ENCODE measurements at regions not wholly inside any gene's neighbourhood (a gene's known extent, or its start where the extent isn't known, plus 50 kb on each side); places are given as distances from the start of the nearest gene placed in this dataset.

DNA sequence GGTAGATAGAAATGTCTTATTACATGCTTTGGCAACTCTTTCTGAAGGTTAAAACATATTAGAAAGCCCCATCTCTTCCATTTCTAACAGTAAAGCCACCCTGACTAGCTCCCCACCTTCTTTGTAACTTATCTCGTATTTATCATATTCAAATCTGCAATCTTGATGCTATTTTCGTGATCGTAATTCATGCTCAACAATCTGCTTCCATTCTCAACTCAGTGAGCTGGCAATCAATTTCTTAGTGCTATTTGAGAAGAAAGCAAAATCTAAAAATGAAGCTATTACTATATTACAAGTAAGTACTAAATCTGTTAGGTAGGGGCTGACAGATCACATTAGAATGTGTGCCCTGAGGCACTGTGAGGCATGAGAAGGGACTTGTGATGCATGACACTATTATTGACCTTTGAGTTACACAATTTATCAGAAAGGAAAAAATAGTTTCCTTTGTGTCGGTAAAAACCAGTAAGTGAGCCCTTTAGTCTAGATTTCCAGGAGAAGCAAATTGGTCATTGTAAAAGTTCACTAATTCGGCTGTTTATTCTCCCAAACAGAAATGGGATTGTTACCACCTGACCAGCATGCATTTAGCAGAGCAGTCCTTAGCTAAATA, 379.7 kb upstream of the CNTN6 start:
- TF ChIP-seq CTCF (conservative IDR thresholded peaks at IDR 0.05; ENCODE audit: low read length) (no peak), EZH2phosphoT487 (IDR thresholded peaks at IDR 0.05; ENCODE audit: borderline replicate concordance) (no peak)

Measured in Loucy (cell line).